ENCODE measurements at regions not wholly inside any gene's neighbourhood (a gene's known extent, or its start where the extent isn't known, plus 50 kb on each side); places are given as distances from the start of the nearest gene placed in this dataset.

GRCh38 chr16:51321251-51321650, 170.2 kb upstream of the SALL1 start:
- DNase-seq (ENCODE audit: low spot score) = no peak

GRCh38 chr16:51317575-51317974, 166.5 kb upstream of the SALL1 start:
- DNase-seq (ENCODE audit: low spot score) = no peak

GRCh38 chr16:51313198-51313597, 162.1 kb upstream of the SALL1 start:
- DNase-seq (ENCODE audit: low spot score) = no peak

- DNase-seq (ENCODE audit: low spot score) = no peak
Measured at GRCh38 chr16:51312363-51313150, 161.5 kb upstream of the SALL1 start.

GRCh38 chr16:51310159-51310558, 159.1 kb upstream of the SALL1 start:
- DNase-seq (ENCODE audit: low spot score) = no peak

- no peak for DNase-seq (ENCODE audit: low spot score)
Measured at GRCh38 chr16:51306886-51307595, 156.0 kb upstream of the SALL1 start.

GRCh38 chr16:51306116-51306515, 155.0 kb upstream of the SALL1 start:
- no peak for DNase-seq (ENCODE audit: low spot score)

- no peak for DNase-seq (ENCODE audit: low spot score)
Measured at GRCh38 chr16:51305337-51305736, 154.3 kb upstream of the SALL1 start.

- DNase-seq (ENCODE audit: low spot score) = no peak
Measured at GRCh38 chr16:51302042-51302441, 151.0 kb upstream of the SALL1 start.

- DNase-seq (ENCODE audit: low spot score) = no peak
Measured at GRCh38 chr16:51298800-51299199, 147.7 kb upstream of the SALL1 start.

GRCh38 chr16:51290442-51291285, 139.6 kb upstream of the SALL1 start:
- no peak for DNase-seq (ENCODE audit: low spot score)

GRCh38 chr16:51289336-51289735, 138.3 kb upstream of the SALL1 start:
- DNase-seq (ENCODE audit: low spot score) = no peak

GRCh38 chr16:51287121-51287755, 136.2 kb upstream of the SALL1 start:
- DNase-seq (ENCODE audit: low spot score) = no peak

- no peak for DNase-seq (ENCODE audit: low spot score)
Measured at GRCh38 chr16:51286272-51286671, 135.2 kb upstream of the SALL1 start.

- no peak for DNase-seq (ENCODE audit: low spot score)
Measured at GRCh38 chr16:51276336-51276735, 125.3 kb upstream of the SALL1 start.

- no peak for DNase-seq (ENCODE audit: low spot score)
Measured at GRCh38 chr16:51272420-51272819, 121.3 kb upstream of the SALL1 start.

GRCh38 chr16:51271156-51271701, 120.2 kb upstream of the SALL1 start:
- DNase-seq (ENCODE audit: low spot score) = no peak

- no peak for DNase-seq (ENCODE audit: low spot score)
Measured at GRCh38 chr16:51268237-51268636, 117.2 kb upstream of the SALL1 start.

GRCh38 chr16:51267681-51268080, 116.6 kb upstream of the SALL1 start:
- DNase-seq (ENCODE audit: low spot score) = no peak

GRCh38 chr16:51262428-51262827, 111.4 kb upstream of the SALL1 start:
- DNase-seq (ENCODE audit: low spot score) = no peak

- DNase-seq (ENCODE audit: low spot score) = no peak
Measured at GRCh38 chr16:51261919-51262318, 110.8 kb upstream of the SALL1 start.
